ENCODE measurements at regions not wholly inside any gene's neighbourhood (a gene's known extent, or its start where the extent isn't known, plus 50 kb on each side); places are given as distances from the start of the nearest gene placed in this dataset.
"Not testable (repeated sequence)": the region's sequence is repeated elsewhere in the genome, so short reads cannot be mapped to it uniquely, and the experiment has no call there.

GRCh38 chr1:99407018-99407417 lies 142.7 kb downstream of the PLPPR4 start:
- H3K4me3 ChIP-seq (ENCODE audit: low read depth, low read length): no peak overlapping the region
- TF ChIP-seq CTCF (IDR thresholded peaks at IDR 0.05; ENCODE audit: low read depth, low read length): no peak

- no peak for TF ChIP-seq CTCF (IDR thresholded peaks at IDR 0.05; ENCODE audit: low read depth, low read length)
- H3K4me3 ChIP-seq (ENCODE audit: low read depth, low read length): no peak overlapping the region
Measured at GRCh38 chr1:99424087-99424486, 159.8 kb downstream of the PLPPR4 start.

- TF ChIP-seq CTCF (IDR thresholded peaks at IDR 0.05; ENCODE audit: low read depth, low read length): no peak
- H3K4me3 ChIP-seq (ENCODE audit: low read depth, low read length): no peak overlapping the region
Measured at GRCh38 chr1:99429754-99430153, 165.5 kb downstream of the PLPPR4 start.

GRCh38 chr1:99438656-99439230 lies 174.5 kb downstream of the PLPPR4 start:
- no peak for TF ChIP-seq CTCF (IDR thresholded peaks at IDR 0.05; ENCODE audit: low read depth, low read length)
- no peak overlapping the region for H3K4me3 ChIP-seq (ENCODE audit: low read depth, low read length)

- TF ChIP-seq CTCF (IDR thresholded peaks at IDR 0.05; ENCODE audit: low read depth, low read length): no peak
Measured at GRCh38 chr1:99439433-99440075, 175.3 kb downstream of the PLPPR4 start.

GRCh38 chr1:99441299-99442095 lies 177.2 kb downstream of the PLPPR4 start:
- TF ChIP-seq CTCF (IDR thresholded peaks at IDR 0.05; ENCODE audit: low read depth, low read length): no peak
- H3K4me3 ChIP-seq (ENCODE audit: low read depth, low read length): no peak overlapping the region

More at GRCh38 chr1:99439433-99440075, 175.3 kb downstream of the PLPPR4 start:
- no peak overlapping the region for H3K4me3 ChIP-seq (ENCODE audit: low read depth, low read length)

- not testable (repeated sequence) for H3K4me3 ChIP-seq (ENCODE audit: low read depth, low read length)
Measured at GRCh38 chr1:99444211-99444927, 180.1 kb downstream of the PLPPR4 start.
